Ovary (tissue), 7 donors: ENCODE measurements at regions not wholly inside any gene's neighbourhood (a gene's known extent, or its start where the extent isn't known, plus 50 kb on each side); places are given as distances from the start of the nearest gene placed in this dataset.

Experiments used
- DNase-seq, 5 donors: peaks; one replicate each; pipeline ENCODE4 v3.0.0-alpha.2; 2019 to 2020
- H3K27ac ChIP-seq, 2 donors: fragments of 200-600 bp; one replicate each; pipeline versions ENCODE4 v1.5.1 to v1.8.0; 2019 to 2022
- H3K27me3 ChIP-seq: fragments of 200-600 bp; one replicate; pipeline ENCODE4 v1.8.0; 2022
- H3K36me3 ChIP-seq: fragments of 200-600 bp; sonication (generic); one replicate; pipeline ENCODE4 v1.5.1; 2019
- H3K4me1 ChIP-seq: one replicate; pipeline ENCODE4 v1.8.1; 2013; ENCODE audit warnings: mild to moderate bottlenecking, moderate library complexity; ENCODE audit not compliant: insufficient read depth
- H3K4me3 ChIP-seq: fragments of 200-600 bp; sonication (generic); one replicate; pipeline ENCODE4 v1.5.1; 2017
- H3K9me3 ChIP-seq, 2 donors: fragments of 200-600 bp in 1 of 2; sonication (generic) in 1 of 2; one replicate each; pipeline versions ENCODE4 v1.5.1 to v1.8.1; 2013 to 2019; ENCODE audit warnings: mild to moderate bottlenecking in 1 of 2, moderate library complexity in 1 of 2
- CTCF ChIP-seq, 3 donors: fragments of 450-650 bp in 2 of 3; fragments of 200-600 bp in 1 of 3; IDR thresholded peaks; one replicate each; pipeline versions ENCODE4 v1.5.1 to v1.8.0; 2016 to 2022; ENCODE audit warnings: antibody characterized with exemption in 3 of 3, mild to moderate bottlenecking in 1 of 3
- EP300 ChIP-seq: sonication (generic); formaldehyde crosslinking; IDR thresholded peaks from one replicate; pipeline ENCODE4 v1.6.1; 2017; ENCODE audit warnings: antibody characterized with exemption
- POLR2A ChIP-seq: fragments of 450-650 bp; IDR thresholded peaks from one replicate; pipeline ENCODE4 v1.6.1; 2017; ENCODE audit warnings: antibody characterized with exemption, mild to moderate bottlenecking, moderate library complexity
- WGBS, 3 donors: extraction: QIAGEN DNeasy Blood & Tissue Kit in 1 of 3; methylation state at CpG; one replicate each; pipeline versions ENCODE4 v1.1.5 to v1.1.7; 2013 to 2017; 5-methylcytosine and 5-hydroxymethylcytosine counted together
- intact Hi-C, 4 donors: fragments of 100-400 bp; cut with DNase I; formaldehyde crosslinking; loops; one replicate each; pipeline versions ENCODE4 v1.11.0 to v1.15.1; 2022 to 2023
- donor health status: DM: no; HTN: no; CAD: no; lungs with moderate emphysema.
- donor health status: DM: no; HTN: no; CAD: no.
- donor health status: Bipolar disorder and iron deficiency.
- donor health status: DM: no; HTN: no; CAD: no.
- donor health status: DM: yes; HTN: yes; CAD: no.

DNA sequence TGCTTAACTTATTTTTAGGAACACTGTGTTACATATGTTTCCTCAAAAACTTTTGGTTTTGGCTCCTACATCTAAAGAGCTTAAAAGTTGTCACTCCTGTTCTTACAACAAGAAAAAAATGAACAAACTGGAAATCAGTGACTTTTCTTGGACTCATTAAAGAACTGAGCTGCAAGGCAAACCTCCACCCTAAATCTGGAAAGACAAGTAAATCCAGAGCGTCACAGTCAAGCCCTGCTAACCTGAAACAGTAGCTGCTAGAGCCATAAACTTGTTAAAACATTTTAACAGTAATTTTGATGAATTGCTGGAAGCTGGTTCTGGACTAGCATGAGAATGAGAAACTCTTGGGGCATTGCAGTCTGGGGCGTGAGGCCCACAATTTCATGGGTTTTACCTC lies 350.5 kb upstream of the COL8A1 start:
- WGBS, 3 donors, result 45 to 60% (median 52%) methylated on average over 2 of the region's 2 CpGs
- H3K4me1 ChIP-seq, result no peaks in the 10 kb centered on the region
- TF ChIP-seq EP300 (no peak), POLR2A (no peak), CTCF (IDR thresholded peaks at IDR 0.05) (no peak)
- no peaks in the 10 kb centered on the region for H3K36me3 ChIP-seq
- no peaks in the 10 kb centered on the region for H3K27me3 ChIP-seq
- no peak overlapping the region for H3K4me3 ChIP-seq
- intact Hi-C loops, result no loop called here
- no peaks in the 10 kb centered on the region for H3K9me3 ChIP-seq
- no peak overlapping the region for H3K27ac ChIP-seq
- no peak for DNase-seq

- no peak for DNase-seq
- intact Hi-C loops, result no loop called here
- H3K27me3 ChIP-seq, result no peaks in the 10 kb centered on the region
- H3K9me3 ChIP-seq, result no peaks in the 10 kb centered on the region
- TF ChIP-seq CTCF (IDR thresholded peaks at IDR 0.05), result no peak
- TF ChIP-seq EP300, result no peak
- no peak for TF ChIP-seq POLR2A
- no peak overlapping the region for H3K27ac ChIP-seq
- no peak overlapping the region for H3K4me3 ChIP-seq
- no peaks in the 10 kb centered on the region for H3K4me1 ChIP-seq
- no peaks in the 10 kb centered on the region for H3K36me3 ChIP-seq
Measured at GRCh38 chr3:99286266-99286845, 352.0 kb upstream of the COL8A1 start.

GRCh38 chr3:99269606-99270351 lies 368.3 kb upstream of the DCBLD2 start:
- Histone ChIP-seq H3K36me3 (no peaks in the 10 kb centered on the region), H3K4me3 (no peak overlapping the region), H3K9me3 (no peaks in the 10 kb centered on the region), H3K27me3 (no peaks in the 10 kb centered on the region), H3K4me1 (no peaks in the 10 kb centered on the region), H3K27ac (no peak overlapping the region)
- intact Hi-C loops, result no loop called here
- no peak for DNase-seq
- 61 to 83% (median 72%) methylated on average over 9 of the region's 9 CpGs for WGBS, 3 donors
- TF ChIP-seq CTCF (IDR thresholded peaks at IDR 0.05) (no peak), EP300 (no peak)

DNA sequence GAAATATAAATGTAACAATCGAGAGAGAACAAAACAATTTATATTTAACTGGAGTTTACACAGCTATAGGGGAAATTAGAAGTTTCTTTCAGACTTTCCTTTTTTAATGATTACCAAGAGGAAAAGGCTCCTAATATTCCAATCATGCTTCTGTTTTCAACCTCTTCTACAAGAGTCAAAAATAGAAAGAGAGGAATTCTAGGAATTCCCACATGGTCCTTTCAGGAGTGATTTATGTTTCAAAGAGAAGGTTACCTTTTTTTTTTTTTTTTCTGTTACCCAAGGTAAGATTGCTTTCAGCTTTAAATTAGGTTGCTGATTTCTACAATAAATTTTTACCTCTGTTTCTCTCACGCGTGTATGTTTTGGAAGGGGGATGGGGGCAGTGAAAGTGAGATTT lies 355.3 kb upstream of the DCBLD2 start:
- no peak for DNase-seq
- H3K36me3 ChIP-seq, result no peaks in the 10 kb centered on the region
- intact Hi-C loops, result no loop called here
- no peaks in the 10 kb centered on the region for H3K9me3 ChIP-seq
- H3K4me1 ChIP-seq, result no peaks in the 10 kb centered on the region
- no peak for TF ChIP-seq EP300
- no peak for TF ChIP-seq CTCF (IDR thresholded peaks at IDR 0.05)
- TF ChIP-seq POLR2A, result no peak
- no peak overlapping the region for H3K27ac ChIP-seq
- 71 to 75% (median 72%) methylated on average over 3 of the region's 3 CpGs for WGBS, 3 donors
- H3K27me3 ChIP-seq, result no peaks in the 10 kb centered on the region
- no peak overlapping the region for H3K4me3 ChIP-seq
